ENCODE measurements at regions not wholly inside any gene's neighbourhood (a gene's known extent, or its start where the extent isn't known, plus 50 kb on each side); places are given as distances from the start of the nearest gene placed in this dataset.

DNA sequence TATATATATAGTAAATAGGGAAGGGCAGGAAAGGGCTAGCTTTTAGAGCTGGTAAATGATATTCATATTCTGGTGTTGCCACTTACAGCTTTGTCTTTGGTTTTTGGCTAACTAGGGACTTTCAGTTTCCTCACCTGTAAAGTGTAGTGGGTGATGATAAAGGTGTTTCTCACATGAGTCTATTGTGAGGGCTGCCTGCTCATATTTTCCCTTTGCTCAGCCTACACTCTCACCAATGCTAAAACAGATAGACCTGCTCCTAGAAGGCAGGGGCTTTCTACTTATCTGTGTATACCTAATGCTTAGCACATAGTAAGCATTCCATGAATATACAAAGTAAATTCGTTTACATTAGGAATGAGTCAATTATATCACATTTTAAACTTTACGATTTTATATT is 137.2 kb upstream of the HS3ST1 start:
- TF ChIP-seq, protein P1, sequence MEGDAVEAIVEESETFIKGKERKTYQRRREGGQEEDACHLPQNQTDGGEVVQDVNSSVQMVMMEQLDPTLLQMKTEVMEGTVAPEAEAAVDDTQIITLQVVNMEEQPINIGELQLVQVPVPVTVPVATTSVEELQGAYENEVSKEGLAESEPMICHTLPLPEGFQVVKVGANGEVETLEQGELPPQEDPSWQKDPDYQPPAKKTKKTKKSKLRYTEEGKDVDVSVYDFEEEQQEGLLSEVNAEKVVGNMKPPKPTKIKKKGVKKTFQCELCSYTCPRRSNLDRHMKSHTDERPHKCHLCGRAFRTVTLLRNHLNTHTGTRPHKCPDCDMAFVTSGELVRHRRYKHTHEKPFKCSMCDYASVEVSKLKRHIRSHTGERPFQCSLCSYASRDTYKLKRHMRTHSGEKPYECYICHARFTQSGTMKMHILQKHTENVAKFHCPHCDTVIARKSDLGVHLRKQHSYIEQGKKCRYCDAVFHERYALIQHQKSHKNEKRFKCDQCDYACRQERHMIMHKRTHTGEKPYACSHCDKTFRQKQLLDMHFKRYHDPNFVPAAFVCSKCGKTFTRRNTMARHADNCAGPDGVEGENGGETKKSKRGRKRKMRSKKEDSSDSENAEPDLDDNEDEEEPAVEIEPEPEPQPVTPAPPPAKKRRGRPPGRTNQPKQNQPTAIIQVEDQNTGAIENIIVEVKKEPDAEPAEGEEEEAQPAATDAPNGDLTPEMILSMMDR (optimal IDR thresholded peaks at IDR 0.05 in 1 of 3, IDR thresholded peaks at IDR 0.05 in 1 of 3, conservative IDR thresholded peaks at IDR 0.05 in 1 of 3; ENCODE audit: extremely low read depth in 1 of 3, insufficient read depth in 2 of 3, low read length in 3 of 3): no peak
- no peak for TF ChIP-seq EZH2 (IDR thresholded peaks at IDR 0.05; ENCODE audit: low read length)

Measured in keratinocyte (primary cell).